NCI-H1105 treated with DMSO at 0.1 percent for 48 hours (cell line): ENCODE measurements at regions not wholly inside any gene's neighbourhood (a gene's known extent, or its start where the extent isn't known, plus 50 kb on each side); places are given as distances from the start of the nearest gene placed in this dataset.

Experiments used
- DNase-seq: peaks from one replicate; lab custom pipeline; 2025; lab: John Stamatoyannopoulos, UW

DNA sequence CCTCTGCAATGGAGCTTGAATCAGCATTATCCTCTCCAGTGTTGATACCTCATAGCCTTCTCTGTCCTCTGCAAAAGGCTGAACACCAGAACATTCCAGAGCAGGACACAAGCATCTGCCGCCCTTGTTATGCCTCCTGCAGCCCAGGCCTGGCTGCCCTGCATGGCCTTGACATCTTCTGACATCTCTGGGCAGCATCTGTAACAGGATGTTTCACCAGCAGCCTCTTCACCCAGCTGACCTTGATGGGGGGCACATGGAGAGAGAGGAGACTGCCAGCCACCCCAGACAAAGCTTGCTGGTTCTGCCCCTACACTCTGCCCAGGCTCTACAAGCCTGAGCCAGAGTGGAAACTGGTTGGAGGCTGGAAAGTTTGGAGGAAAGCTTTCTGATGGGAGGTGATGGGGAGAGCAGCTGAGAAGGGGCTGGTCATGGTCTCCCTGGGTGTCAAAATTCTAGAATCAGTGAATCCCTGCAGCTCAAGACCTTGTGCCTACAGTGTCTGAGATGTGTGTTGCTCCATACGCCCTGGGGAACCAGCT, 145.1 kb downstream of the MRPL14 start:
- DNase-seq, result no peak

- no peak for DNase-seq
Measured at GRCh38 chr6:43981363-43981990, 145.8 kb downstream of the MRPL14 start.

DNA sequence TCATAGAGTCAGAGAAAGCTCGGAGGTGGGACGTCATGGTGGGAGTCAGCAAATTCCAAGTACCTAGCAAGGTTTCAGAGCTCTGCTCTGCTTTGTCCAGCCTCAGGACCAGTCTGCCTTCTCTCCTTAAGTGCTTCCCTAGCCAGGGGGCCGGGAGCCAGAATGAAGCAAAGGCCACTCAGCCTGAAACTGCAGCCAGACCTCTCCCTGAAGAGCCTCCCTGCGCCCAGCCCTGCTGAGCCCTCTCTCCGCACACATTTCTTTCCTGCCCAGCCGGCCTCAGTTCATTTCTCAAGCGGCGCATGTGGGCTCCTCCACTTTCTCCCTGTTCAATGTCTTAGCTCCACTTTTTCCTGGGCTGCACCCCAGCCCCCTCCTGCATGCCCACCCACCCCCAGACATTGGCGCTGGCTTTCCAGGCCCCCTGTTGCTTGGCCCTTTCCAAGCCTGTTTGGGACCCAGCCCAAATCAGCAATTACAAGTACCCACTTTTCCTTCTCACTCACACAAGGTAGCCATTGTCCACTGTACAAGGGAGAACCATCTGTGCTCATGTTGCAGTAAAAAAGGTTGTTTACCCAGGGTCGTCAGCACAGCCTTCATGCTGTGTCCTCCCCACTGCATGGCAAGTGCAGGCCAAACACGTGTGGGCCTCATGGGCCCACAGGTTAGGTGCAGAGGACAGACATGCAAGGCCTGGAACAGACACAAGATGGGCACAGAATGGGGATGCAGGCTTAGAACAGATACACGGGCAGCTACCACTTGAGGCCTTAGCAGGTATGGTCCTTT, 147.1 kb downstream of the MRPL14 start:
- DNase-seq, result no peak

DNA sequence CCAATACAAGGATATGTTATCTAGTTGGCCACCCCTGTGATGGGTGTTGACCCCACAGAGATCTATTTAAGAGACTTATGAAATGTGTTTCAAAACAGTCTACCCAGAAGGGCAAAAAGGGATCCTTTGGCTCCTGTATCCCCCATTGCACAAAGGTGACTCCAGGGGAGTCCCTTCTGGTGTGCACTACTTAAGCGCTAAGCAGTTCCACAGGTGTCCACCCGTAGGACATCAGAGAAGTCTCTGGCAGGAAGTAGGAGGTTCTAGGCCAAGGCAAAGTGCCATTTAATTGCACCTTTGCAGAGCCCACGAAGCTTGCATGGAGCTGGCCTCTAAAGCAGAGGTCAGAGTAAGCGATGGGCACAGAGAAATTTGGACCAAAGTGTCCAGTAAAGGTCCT, 147.7 kb downstream of the MRPL14 start:
- DNase-seq, result no peak

DNA sequence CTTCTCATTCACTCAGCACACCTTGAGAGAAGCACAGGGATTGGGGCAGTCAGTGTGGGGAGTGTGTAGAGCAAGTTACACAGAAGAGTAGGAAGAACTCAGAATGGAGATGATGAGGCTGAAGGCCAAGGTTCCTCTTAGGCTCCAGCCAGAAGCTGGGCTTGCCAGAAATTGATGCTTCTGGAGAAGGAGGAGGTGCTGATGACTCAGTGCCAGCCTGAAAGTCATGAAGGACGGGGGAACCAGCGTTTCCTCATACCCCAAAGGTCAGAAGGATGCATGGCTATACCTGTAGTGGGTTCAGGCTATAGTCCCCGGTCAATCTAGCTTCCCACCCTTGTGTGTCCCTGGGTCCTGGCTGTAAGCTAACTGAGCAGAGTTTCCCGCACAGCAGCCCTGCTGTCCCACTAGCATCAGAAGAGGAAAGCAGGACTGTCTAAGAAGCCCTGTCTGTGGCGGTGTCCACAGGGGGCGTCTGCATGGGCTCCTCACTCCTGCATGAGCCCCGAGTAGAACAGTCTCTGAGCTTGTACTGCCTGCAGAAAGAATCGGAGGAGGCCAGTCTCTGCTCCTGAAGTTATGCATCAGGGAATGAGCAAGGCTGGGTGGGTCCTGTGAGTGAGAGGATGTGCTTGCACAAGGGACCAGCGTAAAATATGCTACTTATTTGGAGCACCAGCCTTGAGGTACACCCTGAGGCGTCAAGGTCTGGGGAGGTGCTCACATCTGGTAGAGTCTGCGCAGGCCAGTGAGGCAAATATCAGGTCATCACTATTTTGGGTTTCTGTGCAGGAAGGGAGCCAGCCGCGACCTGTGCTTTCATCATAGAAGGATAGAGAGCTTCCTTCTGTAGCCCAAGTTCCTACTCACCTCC, 148.5 kb downstream of the MRPL14 start:
- DNase-seq, result no peak

DNA sequence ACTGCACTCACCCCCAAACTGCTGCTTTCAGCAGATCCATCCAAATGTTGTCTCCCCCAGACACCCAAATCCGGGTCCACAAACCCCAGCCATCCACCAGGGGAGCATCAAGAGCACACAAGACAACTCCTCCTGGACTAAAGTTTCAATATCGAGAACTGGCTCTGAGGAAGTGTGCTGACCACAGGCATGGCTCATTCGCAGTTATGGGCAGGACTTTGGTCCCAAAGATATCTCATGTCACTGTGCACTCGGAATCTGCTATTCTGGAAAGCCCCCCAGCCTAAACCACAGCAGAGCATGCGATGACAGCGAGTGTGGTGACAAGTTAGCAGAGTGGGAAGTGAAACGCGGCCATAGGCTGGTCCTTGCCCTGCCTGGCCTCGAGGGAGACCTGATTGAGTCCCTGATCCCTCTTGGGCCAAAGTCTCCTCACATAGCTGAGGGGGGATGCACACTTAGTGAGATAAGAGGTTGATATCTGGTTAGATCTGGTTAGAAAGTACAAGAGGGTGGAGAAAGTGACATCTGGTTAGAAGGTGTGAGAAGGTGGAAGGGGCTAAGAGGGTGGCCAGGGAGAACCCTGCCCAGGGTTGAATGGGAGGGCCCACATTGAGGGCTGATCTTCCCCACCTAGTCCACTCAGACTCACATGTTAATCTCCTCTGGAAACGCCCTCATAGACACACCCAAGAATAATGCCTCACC, 149.7 kb downstream of the MRPL14 start:
- no peak for DNase-seq

DNA sequence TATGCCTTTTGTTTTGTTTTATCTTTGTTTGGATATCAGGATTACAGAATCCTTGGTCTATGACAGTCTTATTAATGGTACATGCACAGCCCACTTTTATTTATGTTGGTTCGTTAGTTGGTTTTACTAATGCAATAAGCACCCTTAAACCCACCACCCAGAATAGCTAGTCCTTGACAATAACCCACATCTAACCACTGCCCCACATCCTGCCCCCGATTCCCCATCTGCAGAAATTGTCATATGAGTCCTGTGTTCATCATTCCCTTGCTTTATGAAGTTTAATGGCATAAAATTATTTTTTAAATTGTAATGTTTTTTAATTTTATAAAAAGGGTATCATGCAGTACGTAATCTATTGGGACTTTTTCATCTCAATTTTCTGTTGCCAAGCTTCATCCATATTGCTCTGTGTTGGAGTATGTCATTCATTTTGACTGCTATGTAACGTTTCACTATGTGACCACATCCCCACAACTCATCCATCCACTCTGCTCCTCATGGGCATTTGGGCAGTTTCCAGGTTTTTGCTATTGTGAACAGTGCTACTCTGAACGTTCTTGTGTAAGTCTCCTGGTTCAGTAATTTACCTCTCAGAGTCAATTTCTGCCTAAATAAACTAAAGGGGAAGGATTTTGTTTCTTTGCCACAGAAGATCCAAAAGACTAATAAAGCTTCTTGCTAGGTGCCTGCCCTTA, 150.4 kb downstream of the MRPL14 start:
- no peak for DNase-seq

DNA sequence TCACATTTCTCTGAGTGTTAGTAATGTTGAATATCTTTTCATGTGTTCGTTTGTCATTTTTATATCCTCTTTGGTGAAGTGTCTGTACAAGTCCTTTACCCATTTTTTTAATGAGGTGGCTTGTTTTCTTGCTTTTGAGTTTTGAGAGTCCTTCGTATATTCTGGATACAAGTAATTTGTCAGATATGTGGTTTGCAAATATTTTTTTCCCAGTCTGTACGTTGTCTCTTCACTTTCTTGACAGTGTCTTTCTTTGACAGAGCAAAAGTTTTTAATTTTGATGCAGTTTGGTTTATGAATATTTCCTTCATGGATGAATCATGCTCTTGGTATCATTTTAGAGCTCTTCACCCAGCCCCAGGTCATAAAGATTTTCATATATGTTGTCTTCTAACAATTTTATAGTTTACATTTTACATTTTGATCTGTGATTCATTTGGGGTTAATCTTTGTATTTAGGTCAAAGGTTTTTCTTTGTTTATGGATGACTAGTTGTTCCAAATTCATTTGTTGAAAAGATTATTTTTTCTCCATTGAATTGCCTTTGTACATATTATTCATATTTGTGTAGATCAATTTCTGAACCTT, 152.5 kb downstream of the MRPL14 start:
- no peak for DNase-seq

DNA sequence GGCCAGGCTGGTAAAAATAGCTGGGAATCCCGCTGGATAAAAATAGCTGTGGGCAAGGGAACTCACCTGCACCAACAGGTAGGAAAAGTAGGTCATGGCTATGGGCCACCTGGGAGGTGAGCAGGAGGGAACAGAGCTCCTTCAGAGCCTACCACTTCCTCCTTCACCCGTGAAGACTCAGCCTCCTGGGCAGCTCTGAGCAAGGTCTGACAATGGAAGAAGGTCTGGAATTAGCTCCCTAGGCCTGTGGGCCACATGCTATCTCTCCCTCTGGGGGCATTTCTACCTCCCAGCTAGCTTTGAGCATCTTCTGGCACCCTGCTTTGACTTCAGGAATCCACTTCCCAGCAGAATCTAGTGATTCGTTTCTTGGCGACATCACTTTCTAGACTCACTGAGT, 153.9 kb downstream of the MRPL14 start:
- DNase-seq, result no peak

DNA sequence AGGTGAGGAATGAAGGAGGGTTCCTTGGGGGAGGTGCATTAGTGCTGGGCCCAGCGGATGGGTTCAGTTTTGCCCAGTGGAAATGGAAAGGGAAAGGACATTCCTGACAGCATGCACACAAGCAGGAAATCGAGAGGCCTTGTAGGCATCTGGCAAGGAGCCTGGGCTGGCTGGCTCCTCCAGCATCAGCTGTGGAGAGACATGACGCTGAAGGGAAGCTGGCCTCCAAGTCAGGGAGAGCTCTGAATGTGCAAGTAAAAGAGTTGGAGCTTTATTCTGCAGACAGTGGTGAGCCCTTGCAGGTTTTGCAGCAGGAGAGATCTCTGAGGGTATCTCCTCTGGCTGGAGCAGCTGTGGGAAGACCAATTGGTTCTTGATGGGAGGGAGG, 154.3 kb downstream of the MRPL14 start:
- no peak for DNase-seq

DNA sequence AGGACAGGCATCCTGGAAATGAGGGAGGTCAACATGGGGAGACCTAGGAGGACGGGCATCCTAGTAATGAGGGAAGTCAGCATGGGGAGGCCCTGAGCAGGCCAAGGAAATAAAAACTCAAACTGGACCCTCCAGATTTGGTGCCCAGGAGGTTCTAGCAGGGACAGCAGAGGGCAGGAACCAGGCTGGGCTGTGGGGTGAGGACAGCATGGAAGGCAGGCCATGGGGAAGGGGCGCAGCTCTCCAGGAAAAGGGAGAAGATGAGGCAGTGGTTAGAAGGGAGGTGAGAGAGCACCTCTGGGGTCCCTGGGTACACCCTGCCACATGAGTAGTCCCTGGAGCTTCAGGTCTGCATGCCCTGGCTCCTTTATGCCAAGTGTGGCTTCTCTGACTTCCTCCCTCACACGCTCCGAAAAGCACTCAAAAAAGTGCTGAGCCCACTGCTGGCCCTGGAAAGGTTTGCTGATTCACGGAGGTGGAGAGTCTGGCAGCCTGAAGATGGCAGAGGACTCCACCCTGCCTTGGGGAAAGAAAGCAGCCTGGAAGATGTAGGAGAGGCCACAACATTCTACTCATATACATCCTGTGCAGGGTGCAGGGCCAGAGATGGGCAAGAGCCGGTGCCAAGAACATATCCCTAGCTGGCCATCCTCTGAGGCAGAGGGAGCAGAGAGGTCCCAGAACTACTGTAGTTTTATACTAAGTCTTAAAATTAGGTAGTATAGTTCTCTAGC, 154.9 kb downstream of the MRPL14 start:
- DNase-seq, result no peak

- no peak for DNase-seq
Measured at GRCh38 chr6:43971776-43972126, 155.5 kb downstream of the MRPL14 start.

GRCh38 chr6:43970913-43971775, 156.1 kb downstream of the MRPL14 start:
- DNase-seq, result no peak

GRCh38 chr6:43970068-43970912, 157.0 kb downstream of the MRPL14 start:
- no peak for DNase-seq

DNA sequence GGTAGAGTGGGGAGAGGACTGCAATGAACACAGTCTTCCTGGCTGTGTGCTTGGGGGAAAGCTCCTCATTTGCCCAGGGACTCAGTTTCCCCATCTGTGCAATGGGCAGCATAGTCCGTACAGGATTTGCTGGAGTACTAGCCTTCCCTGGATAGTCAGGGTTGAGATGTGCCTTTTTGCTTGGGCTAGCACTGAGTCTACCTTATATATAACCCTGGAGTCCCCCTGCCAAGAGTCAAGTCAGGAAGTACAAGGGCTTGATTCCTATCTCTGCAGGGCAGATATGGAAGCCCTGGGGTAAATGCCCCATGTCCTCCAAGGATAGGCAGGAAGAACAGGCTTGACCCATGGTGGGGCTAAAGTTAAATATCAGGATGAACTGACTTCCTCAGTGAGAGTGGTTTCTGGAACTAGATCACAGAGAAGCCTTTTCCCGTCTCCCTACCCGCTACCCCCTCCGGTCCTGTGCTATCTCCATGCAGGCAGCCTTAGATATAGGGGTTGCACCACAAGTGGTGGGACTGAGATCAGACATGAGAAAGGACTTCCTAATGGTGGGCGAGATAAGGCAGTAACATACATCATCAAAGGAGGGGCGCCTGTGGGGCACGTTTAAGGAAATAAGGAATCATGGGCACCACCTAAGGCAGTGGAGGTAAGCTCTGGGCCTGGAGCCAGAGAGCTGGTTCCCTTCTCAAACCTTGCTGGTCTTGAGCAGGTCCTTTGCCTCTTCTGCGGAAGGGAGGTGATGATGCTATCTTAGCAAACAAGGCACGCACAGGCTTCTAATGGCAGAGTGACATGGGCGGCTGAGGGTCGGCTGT, 157.9 kb downstream of the MRPL14 start:
- no peak for DNase-seq

- DNase-seq, result no peak
Measured at GRCh38 chr6:43968110-43968965, 158.9 kb downstream of the MRPL14 start.

DNA sequence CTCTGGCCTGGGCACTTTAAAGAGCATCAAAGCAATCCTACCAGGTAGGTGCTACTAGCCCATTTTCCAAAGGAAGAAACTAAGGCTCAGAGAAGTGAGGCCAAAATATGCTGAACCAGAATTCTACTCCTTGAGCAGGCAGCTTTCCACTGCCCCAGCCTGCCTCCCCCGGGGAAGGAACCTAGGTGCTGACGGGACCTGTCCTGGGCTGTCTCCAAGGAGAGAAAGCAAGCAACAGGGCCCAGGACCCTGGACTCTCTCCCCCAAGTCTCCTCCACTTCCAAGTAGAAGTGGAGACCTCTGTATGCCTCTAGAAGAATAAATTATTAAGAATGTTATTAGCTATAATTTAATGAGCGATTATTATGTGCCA, 159.5 kb downstream of the MRPL14 start:
- no peak for DNase-seq
